ENCODE measurements at regions not wholly inside any gene's neighbourhood (a gene's known extent, or its start where the extent isn't known, plus 50 kb on each side); places are given as distances from the start of the nearest gene placed in this dataset.

DNA sequence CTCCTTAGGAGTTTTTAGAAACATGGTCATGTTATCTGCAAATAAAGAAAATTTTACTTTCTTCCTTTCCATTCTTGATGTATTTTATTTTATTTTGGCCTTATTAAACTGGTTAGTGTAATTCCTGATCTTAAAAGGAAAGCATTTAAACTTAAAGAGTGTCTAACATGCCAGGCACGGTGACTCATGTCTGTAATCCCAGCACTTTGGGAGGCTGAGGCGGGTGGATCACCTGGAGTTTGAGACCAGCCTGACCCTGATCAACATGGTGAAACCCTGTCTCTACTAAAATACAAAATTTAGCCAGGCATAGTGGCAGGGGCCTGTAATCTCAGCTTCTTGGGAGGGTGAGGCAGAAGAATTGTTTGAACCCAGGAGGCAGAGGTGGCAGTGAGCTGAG, 281.3 kb downstream of the PTTG2 start:
- peaks cover 5% of the 10 kb centered on the region for H3K4me1 Mint-ChIP-seq (ENCODE audit: low read depth)
- no peaks in the 10 kb centered on the region for H3K9me3 Mint-ChIP-seq
- intact Hi-C loops (cut with micrococcal nuclease), result no loop called here
- peaks cover 2% of the 10 kb centered on the region for H3K27me3 Mint-ChIP-seq
- no peak for ATAC-seq
- ChIA-PET POLR2A (no interaction called here), CTCF (interaction anchor here (1.5 kb wide), 1 partner anchor 61 kb away, joined by 4 read pairs; no protein-coding TSS in a partner anchor)
- H3K36me3 Mint-ChIP-seq (ENCODE audit: low read depth), result no peaks in the 10 kb centered on the region
- no peak for DNase-seq
- no peak overlapping the region for H3K4me3 Mint-ChIP-seq
- no peak for TF ChIP-seq CTCF (IDR thresholded peaks at IDR 0.05)
- no peak overlapping the region for H3K27ac Mint-ChIP-seq

- ATAC-seq (no peak), DNase-seq (no peak)
- Mint-ChIP-seq H3K27ac (no peak overlapping the region), H3K36me3 (ENCODE audit: low read depth) (no peaks in the 10 kb centered on the region), H3K9me3 (no peaks in the 10 kb centered on the region), H3K4me3 (no peak overlapping the region), H3K27me3 (peaks cover 2% of the 10 kb centered on the region), H3K4me1 (ENCODE audit: low read depth) (peaks cover 3% of the 10 kb centered on the region)
- ChIA-PET CTCF (interaction anchor here (0.6 to 1.5 kb wide), 2 partner anchors 9 to 62 kb away, joined by 3 to 4 read pairs; no protein-coding TSS in a partner anchor), POLR2A (no interaction called here)
- intact Hi-C loops (cut with micrococcal nuclease), result no loop called here
- TF ChIP-seq CTCF (IDR thresholded peaks at IDR 0.05), result no peak
These were observed 281.9 kb downstream of the PTTG2 start for GRCh38 chr4:38242101-38242500.

DNA sequence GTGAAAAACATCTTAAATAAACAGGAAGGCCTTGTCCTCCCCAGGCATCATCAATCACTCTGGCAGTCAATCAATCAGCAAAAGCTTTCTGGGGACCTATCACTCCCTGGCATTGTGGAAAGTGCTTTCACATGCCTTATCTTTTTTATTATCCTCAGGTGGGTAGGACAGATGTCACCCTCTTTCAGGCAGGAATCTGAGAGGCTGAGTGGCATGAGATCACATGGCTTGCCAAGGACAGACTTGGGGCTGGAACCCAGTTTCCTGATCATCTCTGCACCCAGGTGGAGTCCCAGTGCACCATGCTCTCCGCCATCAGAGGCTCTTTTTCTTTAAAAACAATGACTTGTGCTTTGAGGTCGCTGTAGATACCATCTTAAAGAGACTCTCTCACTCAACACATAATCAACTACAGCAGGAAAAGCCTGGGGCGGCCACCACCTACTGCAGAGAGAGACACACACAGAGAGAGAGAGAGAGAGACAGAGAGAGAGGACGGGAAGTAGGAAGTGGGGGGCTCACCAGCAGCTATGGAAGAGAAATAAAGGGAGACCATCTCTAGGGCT, 282.7 kb downstream of the PTTG2 start:
- Mint-ChIP-seq H3K9me3 (peaks cover 2% of the 10 kb centered on the region), H3K27ac (no peak overlapping the region), H3K4me3 (no peak overlapping the region), H3K36me3 (ENCODE audit: low read depth) (no peaks in the 10 kb centered on the region), H3K4me1 (ENCODE audit: low read depth) (peaks cover 3% of the 10 kb centered on the region), H3K27me3 (peaks cover 2% of the 10 kb centered on the region)
- intact Hi-C loops (cut with micrococcal nuclease), result no loop called here
- CTCF ChIA-PET, result interaction anchor here (0.6 to 1.5 kb wide), 2 partner anchors 9 to 63 kb away, joined by 3 to 4 read pairs; no protein-coding TSS in a partner anchor
- TF ChIP-seq CTCF (IDR thresholded peaks at IDR 0.05), result no peak
- POLR2A ChIA-PET, result no interaction called here
- DNase-seq (no peak), ATAC-seq (no peak)

DNA sequence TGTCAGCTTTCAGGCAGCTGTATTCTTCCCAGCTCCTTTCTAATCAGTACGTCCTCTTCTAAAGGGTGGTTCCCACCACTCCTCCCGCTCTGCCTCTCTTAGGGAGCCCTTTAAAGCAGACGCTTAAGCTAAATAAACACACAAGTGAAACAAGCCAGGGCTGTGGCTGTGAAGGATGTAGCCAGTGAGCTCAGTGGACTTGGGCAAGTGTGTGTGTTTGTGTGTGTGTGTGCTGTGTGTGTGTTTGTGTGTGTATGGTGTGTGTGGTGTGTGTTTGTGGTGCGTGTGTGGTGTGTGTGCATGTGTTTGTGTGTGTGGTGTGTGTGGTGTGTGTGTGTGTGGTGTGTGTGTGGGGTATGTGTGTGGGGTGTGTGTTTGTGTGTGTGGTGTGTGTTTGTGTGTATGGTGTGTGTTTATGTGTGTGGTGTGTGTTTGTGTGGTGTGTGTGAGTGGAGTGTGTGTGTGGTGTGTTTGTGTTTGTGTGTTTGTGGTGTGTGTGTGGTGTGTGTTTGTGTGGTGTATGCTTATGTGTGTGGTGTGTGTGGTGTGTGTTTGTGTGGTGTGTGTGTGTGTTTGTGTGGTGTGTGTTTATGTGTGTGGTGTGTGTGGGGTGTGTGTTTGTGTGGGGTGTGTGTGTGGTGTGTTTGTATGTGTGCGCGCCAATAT, 283.3 kb downstream of the PTTG2 start:
- intact Hi-C loops (cut with micrococcal nuclease), result no loop called here
- Mint-ChIP-seq H3K4me1 (ENCODE audit: low read depth) (peaks cover 3% of the 10 kb centered on the region), H3K9me3 (peaks cover 2% of the 10 kb centered on the region), H3K36me3 (ENCODE audit: low read depth) (no peaks in the 10 kb centered on the region), H3K27ac (no peak overlapping the region), H3K27me3 (peaks cover 2% of the 10 kb centered on the region), H3K4me3 (no peak overlapping the region)
- no peak for DNase-seq
- ChIA-PET POLR2A (no interaction called here), CTCF (no interaction called here)
- no peak for TF ChIP-seq CTCF (IDR thresholded peaks at IDR 0.05)
- ATAC-seq, result no peak

- CTCF ChIA-PET, result no interaction called here
- intact Hi-C loops (cut with micrococcal nuclease), result no loop called here
These were observed 294.6 kb downstream of the PTTG2 start for GRCh38 chr4:38254825-38255224.

More at GRCh38 chr4:38254825-38255224, 294.6 kb downstream of the PTTG2 start:
- POLR2A ChIA-PET, result no interaction called here
- Mint-ChIP-seq H3K27ac (no peak overlapping the region), H3K4me1 (ENCODE audit: low read depth) (no peaks in the 10 kb centered on the region), H3K36me3 (ENCODE audit: low read depth) (peaks cover 4% of the 10 kb centered on the region), H3K27me3 (peaks cover 2% of the 10 kb centered on the region), H3K9me3 (peaks cover 19% of the 10 kb centered on the region), H3K4me3 (no peak overlapping the region)
- ATAC-seq (no peak), DNase-seq (no peak)
- TF ChIP-seq CTCF (IDR thresholded peaks at IDR 0.05), result no peak

Measured in activated CD8-positive, alpha-beta T cell treated with anti-CD3 and anti-CD28 coated beads for 36 hours (primary cell).